ENCODE measurements at regions not wholly inside any gene's neighbourhood (a gene's known extent, or its start where the extent isn't known, plus 50 kb on each side); places are given as distances from the start of the nearest gene placed in this dataset.

- Histone ChIP-seq H4K20me1 (replicated peaks; ENCODE audit: control insufficient read depth, insufficient read depth, low read length) (no peaks in the 10 kb centered on the region), H3K4me1 (replicated peaks in 1 of 2; ENCODE audit: control insufficient read depth in 2 of 2, insufficient read depth in 2 of 2, low read length in 2 of 2) (no peaks in the 10 kb centered on the region), H3K4me2 (ENCODE audit: insufficient read depth, low read length) (no peak overlapping the region), H3K9me3 (replicated peaks; ENCODE audit: control insufficient read depth, insufficient read depth, low read depth, low read length) (no peaks in the 10 kb centered on the region), H3K9ac (ENCODE audit: insufficient read depth in 1 of 2, low read depth in 2 of 2, low read length in 2 of 2) (no peak overlapping the region), H3K79me2 (ENCODE audit: control insufficient read depth, insufficient read depth, low read length) (no peaks in the 10 kb centered on the region), H3K4me3 (no peak overlapping the region), H3K27me3 (ENCODE audit: control insufficient read depth in 2 of 2, insufficient read depth in 2 of 2, low read length in 2 of 2) (no peaks in the 10 kb centered on the region), H3K36me3 (ENCODE audit: control insufficient read depth, insufficient read depth, low read length) (no peaks in the 10 kb centered on the region), H3K9me1 (ENCODE audit: control insufficient read depth, insufficient read depth, low read length) (no peaks in the 10 kb centered on the region), H3K27ac (ENCODE audit: extremely low read depth, low read depth, low read length) (no peak overlapping the region), H2AFZ (ENCODE audit: low read depth, low read length) (no peak overlapping the region)
- ChIA-PET CTCF (ENCODE audit: low intra/inter-chr PET ratio) (no interaction called here), POLR2A (no interaction called here)
- TF ChIP-seq TBP (optimal IDR thresholded peaks at IDR 0.05; ENCODE audit: low read depth, low read length) (no peak), PHB (CRISPR knock-in tag; IDR thresholded peaks at IDR 0.05) (no peak), RAD21 (CRISPR knock-in tag; conservative IDR thresholded peaks at IDR 0.05 in 1 of 2, IDR thresholded peaks at IDR 0.05 in 1 of 2) (no peak), ATF7 (IDR thresholded peaks at IDR 0.05) (no peak), ZNF445 (CRISPR knock-in tag; IDR thresholded peaks at IDR 0.05; ENCODE audit: low read depth) (no peak), THRAP3 (IDR thresholded peaks at IDR 0.05; ENCODE audit: borderline replicate concordance) (no peak), FOXK1 (CRISPR knock-in tag; IDR thresholded peaks at IDR 0.05; ENCODE audit: borderline replicate concordance) (no peak), PHF21A (IDR thresholded peaks at IDR 0.05; ENCODE audit: borderline replicate concordance, low read depth) (no peak), CHD2 (IDR thresholded peaks at IDR 0.05; ENCODE audit: low read depth, low read length) (no peak), ZC3H11A (IDR thresholded peaks at IDR 0.05; ENCODE audit: low read depth, low read length) (no peak), HMGXB4 (CRISPR knock-in tag; IDR thresholded peaks at IDR 0.05) (no peak), HCFC1 (IDR thresholded peaks at IDR 0.05; ENCODE audit: low read depth, low read length) (no peak)
- ATAC-seq = no peak
- FAIRE-seq = no peak
- no peak for DNase-seq (ENCODE audit: extremely low read depth in 1 of 4, low spot score in 3 of 4)
- 0% methylated on average over 4 of the region's 4 CpGs for WGBS (ENCODE audit: insufficient coverage, low coverage, missing lambda C conversion rate)
- no TSS peak for BruUV-seq (replicated peaks)
- intact Hi-C loops (cut with micrococcal nuclease) (no loop called here), in situ Hi-C loops (cut with MboI) (no loop called here)
These were observed 279.7 kb upstream of the ARX start for GRCh38 chrX:25295466-25295865.
